ENCODE measurements at regions not wholly inside any gene's neighbourhood (a gene's known extent, or its start where the extent isn't known, plus 50 kb on each side); places are given as distances from the start of the nearest gene placed in this dataset.

DNA sequence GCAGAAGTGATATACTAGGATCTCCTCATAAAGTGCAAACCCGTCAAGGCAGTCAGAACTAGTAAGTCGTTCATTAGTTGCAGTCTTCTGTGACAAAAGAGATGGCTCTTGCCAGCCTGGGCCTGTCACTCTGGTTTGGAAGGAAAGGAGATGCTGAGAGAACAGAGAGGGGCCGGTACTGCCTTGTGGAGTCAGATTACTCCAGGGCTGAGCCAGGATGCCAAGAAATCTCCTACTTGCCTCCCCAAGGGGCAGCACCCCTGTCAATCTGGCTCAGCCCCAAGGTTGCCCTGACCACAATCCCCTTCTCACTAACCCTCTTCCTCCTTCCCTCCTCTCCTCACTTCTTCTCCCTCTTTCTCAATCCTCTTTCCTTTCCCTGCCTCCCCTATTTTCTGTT, 62.9 kb upstream of the ASPRV1 start:
- Histone ChIP-seq H3K4me1 (no peaks in the 10 kb centered on the region), H3K36me3 (replicated peaks in 1 of 2; ENCODE audit: insufficient read depth in 1 of 2, low read depth in 2 of 2) (no peaks in the 10 kb centered on the region), H3K27me3 (no peaks in the 10 kb centered on the region), H3K27ac (no peak overlapping the region), H3K9me3 (no peaks in the 10 kb centered on the region), H3K4me3 (no peak overlapping the region)
- 71 to 80% methylated on average over 3 of the region's 3 CpGs for WGBS, 2 donors
- TF ChIP-seq POLR2A (IDR thresholded peaks at IDR 0.05): no peak
- TF ChIP-seq, protein P1, sequence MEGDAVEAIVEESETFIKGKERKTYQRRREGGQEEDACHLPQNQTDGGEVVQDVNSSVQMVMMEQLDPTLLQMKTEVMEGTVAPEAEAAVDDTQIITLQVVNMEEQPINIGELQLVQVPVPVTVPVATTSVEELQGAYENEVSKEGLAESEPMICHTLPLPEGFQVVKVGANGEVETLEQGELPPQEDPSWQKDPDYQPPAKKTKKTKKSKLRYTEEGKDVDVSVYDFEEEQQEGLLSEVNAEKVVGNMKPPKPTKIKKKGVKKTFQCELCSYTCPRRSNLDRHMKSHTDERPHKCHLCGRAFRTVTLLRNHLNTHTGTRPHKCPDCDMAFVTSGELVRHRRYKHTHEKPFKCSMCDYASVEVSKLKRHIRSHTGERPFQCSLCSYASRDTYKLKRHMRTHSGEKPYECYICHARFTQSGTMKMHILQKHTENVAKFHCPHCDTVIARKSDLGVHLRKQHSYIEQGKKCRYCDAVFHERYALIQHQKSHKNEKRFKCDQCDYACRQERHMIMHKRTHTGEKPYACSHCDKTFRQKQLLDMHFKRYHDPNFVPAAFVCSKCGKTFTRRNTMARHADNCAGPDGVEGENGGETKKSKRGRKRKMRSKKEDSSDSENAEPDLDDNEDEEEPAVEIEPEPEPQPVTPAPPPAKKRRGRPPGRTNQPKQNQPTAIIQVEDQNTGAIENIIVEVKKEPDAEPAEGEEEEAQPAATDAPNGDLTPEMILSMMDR (IDR thresholded peaks at IDR 0.05): no peak
- no peak for DNase-seq
- no peak for ATAC-seq
- intact Hi-C loops (cut with DNase I): no loop called here

DNA sequence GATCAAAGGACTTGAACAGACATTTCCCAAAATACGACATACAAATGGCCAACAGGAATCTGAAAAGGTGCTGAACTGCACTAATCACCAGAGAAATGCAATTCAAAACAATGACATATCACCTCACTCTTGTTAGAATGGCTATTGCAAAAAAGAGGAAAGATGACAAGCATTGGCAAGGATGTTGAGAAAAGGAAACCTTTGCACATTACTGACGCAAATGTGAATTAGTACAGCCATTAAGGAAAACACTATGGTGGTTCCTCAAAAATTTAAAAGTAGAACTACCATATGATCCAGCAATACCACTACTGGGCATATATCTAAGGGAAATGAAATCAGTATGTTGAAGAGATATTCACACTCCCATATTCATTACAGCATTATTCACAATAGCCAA, 57.7 kb upstream of the ASPRV1 start:
- ATAC-seq: no peak
- DNase-seq: no peak
- TF ChIP-seq, protein P1 (IDR thresholded peaks at IDR 0.05): no peak
- TF ChIP-seq POLR2A (IDR thresholded peaks at IDR 0.05): peak in 1 of 3 donors; percentile 10
- intact Hi-C loops (cut with DNase I): no loop called here
- Histone ChIP-seq H3K4me1 (no peaks in the 10 kb centered on the region), H3K4me3 (no peak overlapping the region), H3K27me3 (no peaks in the 10 kb centered on the region), H3K36me3 (replicated peaks in 1 of 2; ENCODE audit: insufficient read depth in 1 of 2, low read depth in 2 of 2) (no peaks in the 10 kb centered on the region), H3K27ac (peak overlapping the region in 1 of 4 donors; percentile 45), H3K9me3 (no peaks in the 10 kb centered on the region)
- WGBS, 2 donors: 80 to 83% methylated on average over 2 of the region's 2 CpGs

- ATAC-seq (no peak), DNase-seq (no peak)
- Histone ChIP-seq H3K4me3 (no peak overlapping the region), H3K27ac (no peak overlapping the region), H3K9me3 (no peaks in the 10 kb centered on the region), H3K36me3 (replicated peaks in 1 of 2; ENCODE audit: insufficient read depth in 1 of 2, low read depth in 2 of 2) (no peaks in the 10 kb centered on the region), H3K27me3 (no peaks in the 10 kb centered on the region), H3K4me1 (no peaks in the 10 kb centered on the region)
- WGBS, 2 donors: 90 to 96% methylated on average over 8 of the region's 8 CpGs
- no peak for TF ChIP-seq POLR2A (IDR thresholded peaks at IDR 0.05)
- TF ChIP-seq, protein P1 (IDR thresholded peaks at IDR 0.05): no peak
- intact Hi-C loops (cut with DNase I): no loop called here
Observed at GRCh38 chr2:70017962-70018361, 56.5 kb upstream of the ASPRV1 start.

- intact Hi-C loops (cut with DNase I): no loop called here
- no peak for TF ChIP-seq POLR2A (IDR thresholded peaks at IDR 0.05)
- TF ChIP-seq, protein P1 (IDR thresholded peaks at IDR 0.05): no peak
- no peak for ATAC-seq
- no peak overlapping the region for H3K27ac ChIP-seq
- no peak for DNase-seq
- no peaks in the 10 kb centered on the region for H3K36me3 ChIP-seq (replicated peaks in 1 of 2; ENCODE audit: insufficient read depth in 1 of 2, low read depth in 2 of 2)
- H3K4me1 ChIP-seq: no peaks in the 10 kb centered on the region
- H3K9me3 ChIP-seq: no peaks in the 10 kb centered on the region
- H3K27me3 ChIP-seq: no peaks in the 10 kb centered on the region
- no peak overlapping the region for H3K4me3 ChIP-seq
Observed at GRCh38 chr2:70014959-70015358, 53.5 kb upstream of the ASPRV1 start.

DNA sequence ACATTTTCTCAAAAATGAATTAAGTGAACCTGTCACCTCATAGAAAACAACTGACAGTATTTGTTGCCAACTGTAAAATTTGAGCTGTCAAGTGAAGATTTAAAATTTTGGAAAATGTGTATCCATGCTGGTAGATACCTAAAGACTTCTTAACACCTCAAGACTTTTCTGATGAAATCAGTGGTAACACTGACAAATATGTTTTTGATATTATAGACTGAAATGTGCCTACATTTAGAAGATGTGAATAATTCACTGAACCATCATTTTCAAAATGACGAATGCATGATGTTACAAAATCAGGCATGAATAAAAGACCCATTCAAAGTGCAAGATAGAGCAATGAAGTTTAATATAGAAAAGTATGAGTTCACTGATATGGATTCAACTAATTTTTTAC, 51.5 kb upstream of the ASPRV1 start:
- WGBS, 2 donors: 87 to 89% methylated on average over 1 of the region's 1 CpG
- H3K36me3 ChIP-seq (replicated peaks in 1 of 2; ENCODE audit: insufficient read depth in 1 of 2, low read depth in 2 of 2): no peaks in the 10 kb centered on the region
- no peaks in the 10 kb centered on the region for H3K4me1 ChIP-seq
- intact Hi-C loops (cut with DNase I): no loop called here
- H3K27me3 ChIP-seq: no peaks in the 10 kb centered on the region
- no peaks in the 10 kb centered on the region for H3K9me3 ChIP-seq
- TF ChIP-seq, protein P1 (IDR thresholded peaks at IDR 0.05): no peak
- no peak for TF ChIP-seq POLR2A (IDR thresholded peaks at IDR 0.05)
- DNase-seq (no peak), ATAC-seq (no peak)
- no peak overlapping the region for H3K27ac ChIP-seq
- no peak overlapping the region for H3K4me3 ChIP-seq
